Frontal cortex (tissue), 3 donors: ENCODE measurements at regions not wholly inside any gene's neighbourhood (a gene's known extent, or its start where the extent isn't known, plus 50 kb on each side); places are given as distances from the start of the nearest gene placed in this dataset.

Source experiments
- DNase-seq, 2 donors: peaks; one replicate each; pipeline ENCODE4 v3.0.0; 2012; ENCODE audit warnings: low spot score in 2 of 2
- FAIRE-seq: peaks from 2 replicates; lab custom pipeline; 2012; peaks lifted over from hg19 to GRCh38; lab: Jason Lieb, UNC
- donor health status: control.
- donor health status: control.
- donor health status: control.

- FAIRE-seq (no peak), DNase-seq (no peak)
These were observed 97.1 kb downstream of the JCAD start for GRCh38 chr10:29962166-29962850.

- FAIRE-seq: no peak
- DNase-seq: no peak
These were observed 98.0 kb downstream of the JCAD start for GRCh38 chr10:29961351-29961750.

- no peak for FAIRE-seq
- DNase-seq: no peak
These were observed 99.1 kb downstream of the JCAD start for GRCh38 chr10:29960261-29960660.

GRCh38 chr10:29959586-29959985 lies 99.8 kb downstream of the JCAD start:
- no peak for FAIRE-seq
- no peak for DNase-seq

GRCh38 chr10:29958440-29958839 lies 100.9 kb downstream of the JCAD start:
- FAIRE-seq: no peak
- no peak for DNase-seq

- no peak for FAIRE-seq
- no peak for DNase-seq
These were observed 101.5 kb downstream of the JCAD start for GRCh38 chr10:29957907-29958331.

- no peak for FAIRE-seq
These were observed 102.2 kb downstream of the JCAD start for GRCh38 chr10:29957236-29957635.

GRCh38 chr10:29956335-29956924 lies 103.0 kb downstream of the JCAD start:
- FAIRE-seq (no peak), DNase-seq (no peak)

More at GRCh38 chr10:29957236-29957635, 102.2 kb downstream of the JCAD start:
- no peak for DNase-seq

- FAIRE-seq: no peak
- no peak for DNase-seq
These were observed 104.0 kb downstream of the JCAD start for GRCh38 chr10:29955329-29955935.

GRCh38 chr10:29951441-29951931 lies 107.9 kb downstream of the JCAD start:
- FAIRE-seq: no peak

GRCh38 chr10:29950391-29950790 lies 109.0 kb downstream of the JCAD start:
- FAIRE-seq: no peak
- DNase-seq: no peak

More at GRCh38 chr10:29951441-29951931, 107.9 kb downstream of the JCAD start:
- no peak for DNase-seq

- FAIRE-seq: no peak
- no peak for DNase-seq
These were observed 109.9 kb downstream of the JCAD start for GRCh38 chr10:29949411-29950011.

GRCh38 chr10:29948881-29949355 lies 110.5 kb downstream of the JCAD start:
- FAIRE-seq (no peak), DNase-seq (no peak)

GRCh38 chr10:29947701-29948060 lies 111.7 kb downstream of the JCAD start:
- DNase-seq (no peak), FAIRE-seq (no peak)

GRCh38 chr10:29946953-29947700 lies 112.3 kb downstream of the JCAD start:
- FAIRE-seq (no peak), DNase-seq (no peak)

GRCh38 chr10:29946614-29946952 lies 112.8 kb downstream of the JCAD start:
- DNase-seq (no peak), FAIRE-seq (no peak)

GRCh38 chr10:29941476-29941875 lies 117.9 kb downstream of the JCAD start:
- FAIRE-seq: no peak
- DNase-seq: no peak

- no peak for FAIRE-seq
- no peak for DNase-seq
These were observed 126.4 kb downstream of the JCAD start for GRCh38 chr10:29932991-29933390.

- DNase-seq (no peak), FAIRE-seq (no peak)
These were observed 127.6 kb downstream of the JCAD start for GRCh38 chr10:29931833-29932232.

GRCh38 chr10:29929006-29929405 lies 130.4 kb downstream of the JCAD start:
- FAIRE-seq (no peak), DNase-seq (no peak)
